Breast epithelium (tissue), 4 donors: ENCODE measurements at regions not wholly inside any gene's neighbourhood (a gene's known extent, or its start where the extent isn't known, plus 50 kb on each side); places are given as distances from the start of the nearest gene placed in this dataset.

Experiments
- DNase-seq, 2 donors: peaks; one replicate each; pipeline ENCODE4 v3.0.0-alpha.2; 2019; ENCODE audit warnings: low spot score in 2 of 2
- H3K27ac ChIP-seq, 2 donors: fragments of 200-600 bp; sonication (generic) in 1 of 2; one replicate each; pipeline ENCODE4 v1.5.1; 2016 to 2019; ENCODE audit warnings: mild to moderate bottlenecking in 1 of 2
- H3K27me3 ChIP-seq, 2 donors: fragments of 200-600 bp; sonication (generic) in 1 of 2; one replicate each; pipeline versions ENCODE4 v1.5.1 to v1.6.0; 2017 to 2019; ENCODE audit warnings: control low read depth in 1 of 2, mild to moderate bottlenecking in 1 of 2
- H3K36me3 ChIP-seq: fragments of 200-600 bp; one replicate; pipeline ENCODE4 v1.5.1; 2019
- H3K4me1 ChIP-seq, 2 donors: fragments of 200-600 bp; sonication (generic); one replicate each; pipeline ENCODE4 v1.5.1; 2016 to 2019; ENCODE audit warnings: control low read depth in 1 of 2
- H3K4me3 ChIP-seq, 3 donors: fragments of 200-600 bp; sonication (generic); 1 replicate in 2 of 3; 2 replicates in 1 of 3; pipeline ENCODE4 v1.5.1; 2016 to 2019; ENCODE audit warnings: mild to moderate bottlenecking in 3 of 3, moderate library complexity in 2 of 3
- H3K9me3 ChIP-seq, 2 donors: fragments of 200-600 bp; sonication (generic) in 1 of 2; one replicate each; pipeline ENCODE4 v1.5.1; 2016 to 2019; ENCODE audit warnings: control low read depth in 1 of 2
- POLR2A ChIP-seq: fragments of 450-650 bp; IDR thresholded peaks from one replicate; pipeline ENCODE4 v1.6.1; 2016; ENCODE audit warnings: antibody characterized with exemption, mild to moderate bottlenecking, moderate library complexity
- POLR2AphosphoS5 ChIP-seq, 3 donors: sonication (generic); formaldehyde crosslinking; IDR thresholded peaks; one replicate each; pipeline ENCODE4 v1.6.1; 2017; ENCODE audit warnings: antibody characterized with exemption in 3 of 3
- intact Hi-C: fragments of 100-400 bp; cut with DNase I; formaldehyde crosslinking; loops from one replicate; pipeline ENCODE4 v1.15.1; 2023; ENCODE audit warnings: low total_unique reads
- TF ChIP-seq, protein P1 (sequence below), 3 donors: fragments of 450-650 bp; IDR thresholded peaks; one replicate each; pipeline ENCODE4 v1.5.1; 2016 to 2017; ENCODE audit warnings: antibody characterized with exemption in 3 of 3, mild to moderate bottlenecking in 3 of 3, moderate library complexity in 3 of 3

DNA sequence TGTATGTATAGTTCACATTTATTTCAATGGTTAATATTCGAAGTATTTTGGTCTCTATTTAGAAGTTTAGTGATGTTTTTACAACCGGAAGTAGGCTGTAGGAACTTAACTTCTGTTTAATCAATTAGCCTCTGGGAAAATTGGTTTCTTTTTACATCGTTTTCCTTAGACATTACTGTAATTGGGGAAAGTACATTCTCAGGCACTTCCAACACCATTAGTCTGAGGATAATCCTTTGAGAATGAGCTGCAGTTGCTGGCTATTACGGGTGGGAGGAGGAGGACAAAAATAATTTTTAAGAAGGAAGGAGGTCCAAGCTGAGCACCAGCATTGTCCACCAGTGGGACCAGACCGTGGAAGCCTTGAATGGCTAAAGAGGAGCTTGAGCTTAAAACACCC is 70.4 kb upstream of the ST3GAL5 start:
- DNase-seq: no peak
- peaks cover 0 to 3% of the 10 kb centered on the region in 2 donors for H3K9me3 ChIP-seq
- H3K36me3 ChIP-seq: no peaks in the 10 kb centered on the region
- TF ChIP-seq, protein P1, sequence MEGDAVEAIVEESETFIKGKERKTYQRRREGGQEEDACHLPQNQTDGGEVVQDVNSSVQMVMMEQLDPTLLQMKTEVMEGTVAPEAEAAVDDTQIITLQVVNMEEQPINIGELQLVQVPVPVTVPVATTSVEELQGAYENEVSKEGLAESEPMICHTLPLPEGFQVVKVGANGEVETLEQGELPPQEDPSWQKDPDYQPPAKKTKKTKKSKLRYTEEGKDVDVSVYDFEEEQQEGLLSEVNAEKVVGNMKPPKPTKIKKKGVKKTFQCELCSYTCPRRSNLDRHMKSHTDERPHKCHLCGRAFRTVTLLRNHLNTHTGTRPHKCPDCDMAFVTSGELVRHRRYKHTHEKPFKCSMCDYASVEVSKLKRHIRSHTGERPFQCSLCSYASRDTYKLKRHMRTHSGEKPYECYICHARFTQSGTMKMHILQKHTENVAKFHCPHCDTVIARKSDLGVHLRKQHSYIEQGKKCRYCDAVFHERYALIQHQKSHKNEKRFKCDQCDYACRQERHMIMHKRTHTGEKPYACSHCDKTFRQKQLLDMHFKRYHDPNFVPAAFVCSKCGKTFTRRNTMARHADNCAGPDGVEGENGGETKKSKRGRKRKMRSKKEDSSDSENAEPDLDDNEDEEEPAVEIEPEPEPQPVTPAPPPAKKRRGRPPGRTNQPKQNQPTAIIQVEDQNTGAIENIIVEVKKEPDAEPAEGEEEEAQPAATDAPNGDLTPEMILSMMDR (IDR thresholded peaks at IDR 0.05): no peak
- no peak for TF ChIP-seq POLR2A
- TF ChIP-seq POLR2AphosphoS5 (IDR thresholded peaks at IDR 0.05): no peak
- H3K4me3 ChIP-seq: no peak overlapping the region
- intact Hi-C loops: no loop called here
- no peaks in the 10 kb centered on the region for H3K4me1 ChIP-seq
- H3K27me3 ChIP-seq: no peaks in the 10 kb centered on the region
- H3K27ac ChIP-seq: no peak overlapping the region

DNA sequence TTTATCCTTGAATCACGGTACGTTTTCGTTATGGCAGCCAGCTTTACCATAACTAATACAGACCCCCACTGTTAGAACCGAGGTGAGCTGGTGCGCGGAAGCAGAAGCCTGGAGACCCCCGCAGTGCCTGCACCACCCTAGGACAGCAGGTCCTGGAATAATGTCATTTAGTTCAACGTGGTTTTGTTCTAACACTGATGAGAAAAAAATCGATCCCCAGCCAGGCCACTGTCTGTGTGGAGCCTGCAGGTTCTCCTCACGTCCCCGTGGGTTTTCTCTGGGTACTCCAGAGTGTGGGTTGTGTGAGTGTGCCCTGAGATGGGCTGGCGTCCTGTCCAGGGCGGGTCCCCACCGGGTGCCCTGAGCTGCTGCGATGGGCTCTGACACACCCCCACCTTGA is 69.9 kb upstream of the ST3GAL5 start:
- TF ChIP-seq POLR2AphosphoS5 (IDR thresholded peaks at IDR 0.05): no peak
- no peak for TF ChIP-seq POLR2A
- TF ChIP-seq, protein P1 (IDR thresholded peaks at IDR 0.05): no peak
- intact Hi-C loops: no loop called here
- Histone ChIP-seq H3K36me3 (no peaks in the 10 kb centered on the region), H3K27me3 (no peaks in the 10 kb centered on the region), H3K4me1 (no peaks in the 10 kb centered on the region), H3K27ac (no peak overlapping the region), H3K4me3 (no peak overlapping the region), H3K9me3 (no peaks in the 10 kb centered on the region)
- no peak for DNase-seq

DNA sequence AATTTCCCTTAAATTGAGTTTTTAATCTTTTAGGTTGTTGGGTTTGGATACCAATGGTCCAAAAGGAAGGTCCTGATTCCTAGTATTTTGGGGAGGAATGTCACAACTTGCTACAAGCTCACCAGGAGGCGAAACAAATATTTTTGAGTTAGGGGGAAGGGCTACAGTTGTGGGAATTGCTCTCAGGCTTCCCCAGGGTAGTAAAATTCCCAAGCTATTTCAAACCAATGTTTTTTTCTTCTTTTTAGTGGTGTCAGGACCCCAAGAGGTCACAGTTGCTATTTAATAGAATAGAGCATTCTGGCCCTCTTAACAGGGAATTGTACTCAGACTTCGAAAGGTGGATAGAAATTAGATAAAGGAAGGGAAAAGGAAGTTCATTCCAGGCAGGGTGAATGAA is 68.5 kb upstream of the ST3GAL5 start:
- Histone ChIP-seq H3K36me3 (no peaks in the 10 kb centered on the region), H3K9me3 (no peaks in the 10 kb centered on the region), H3K4me3 (no peak overlapping the region), H3K27ac (no peak overlapping the region), H3K27me3 (no peaks in the 10 kb centered on the region), H3K4me1 (no peaks in the 10 kb centered on the region)
- TF ChIP-seq POLR2A (no peak), POLR2AphosphoS5 (IDR thresholded peaks at IDR 0.05) (no peak)
- TF ChIP-seq, protein P1 (IDR thresholded peaks at IDR 0.05): no peak
- intact Hi-C loops: no loop called here
- DNase-seq: no peak

DNA sequence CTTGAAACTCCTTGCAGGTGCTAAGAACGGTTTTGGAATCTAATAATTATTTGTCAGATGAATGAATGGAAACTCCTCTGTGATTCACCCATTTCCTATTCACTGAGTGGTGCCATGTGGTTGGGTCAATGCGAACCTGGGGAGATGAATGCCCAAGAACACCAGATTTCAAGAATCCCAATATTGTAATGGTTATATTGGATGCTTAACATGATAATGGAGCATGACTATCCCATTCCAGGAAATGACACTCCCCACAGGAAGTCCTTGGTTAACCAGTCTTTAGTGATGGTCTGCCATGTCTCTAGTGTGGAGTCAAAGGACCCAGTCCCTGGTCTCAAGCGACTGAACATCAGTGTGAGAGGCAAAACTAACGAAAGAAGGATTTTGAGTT is 67.9 kb upstream of the ST3GAL5 start:
- Histone ChIP-seq H3K4me1 (no peaks in the 10 kb centered on the region), H3K36me3 (no peaks in the 10 kb centered on the region), H3K27me3 (no peaks in the 10 kb centered on the region), H3K4me3 (no peak overlapping the region), H3K9me3 (no peaks in the 10 kb centered on the region), H3K27ac (no peak overlapping the region)
- DNase-seq: no peak
- TF ChIP-seq POLR2AphosphoS5 (IDR thresholded peaks at IDR 0.05) (no peak), POLR2A (no peak)
- TF ChIP-seq, protein P1 (IDR thresholded peaks at IDR 0.05): no peak
- intact Hi-C loops: no loop called here

DNA sequence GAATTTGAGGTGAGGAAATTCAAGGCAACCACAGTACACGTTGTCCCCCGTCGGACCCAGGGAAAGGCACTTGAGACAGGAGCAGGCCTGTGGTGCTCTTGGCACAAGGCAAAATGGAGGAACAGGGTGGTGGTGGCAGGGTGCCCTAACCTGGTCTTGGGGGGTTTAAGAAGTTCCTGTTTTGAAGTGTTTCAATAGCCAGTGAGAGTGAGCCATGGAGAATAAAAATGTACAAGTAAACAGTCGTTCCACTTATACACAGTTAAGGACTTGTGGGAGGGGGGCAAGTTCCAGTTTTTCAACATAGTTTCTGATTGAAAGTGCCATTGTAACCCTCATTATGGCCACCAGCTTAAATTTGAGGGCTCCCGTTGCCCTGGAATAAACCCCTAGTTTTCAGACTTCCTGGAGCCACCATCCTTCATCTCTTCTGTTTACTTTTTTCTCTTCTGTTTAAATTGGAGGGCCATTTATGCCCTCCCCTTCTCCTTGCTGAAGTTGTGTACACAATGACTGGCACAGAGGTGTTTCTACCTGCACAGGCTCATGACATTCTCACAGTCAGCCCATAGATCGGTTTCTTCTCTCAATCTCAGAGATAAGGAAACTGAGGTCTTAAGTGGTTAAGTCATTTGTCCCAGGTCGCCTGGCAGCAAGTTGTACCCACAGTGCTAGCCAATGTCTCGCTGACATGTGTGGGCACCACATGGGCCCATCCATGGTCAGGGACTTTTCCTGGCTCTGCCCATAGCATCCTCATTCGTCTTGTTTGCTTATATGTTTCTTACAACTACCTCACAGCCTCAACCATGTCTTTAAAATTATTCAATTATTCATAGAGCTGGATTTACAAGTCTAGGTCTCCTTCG is 66.0 kb upstream of the ST3GAL5 start:
- H3K4me1 ChIP-seq: no peaks in the 10 kb centered on the region
- TF ChIP-seq POLR2AphosphoS5 (IDR thresholded peaks at IDR 0.05) (no peak), POLR2A (no peak)
- TF ChIP-seq, protein P1 (IDR thresholded peaks at IDR 0.05): no peak
- intact Hi-C loops: no loop called here
- H3K36me3 ChIP-seq: no peaks in the 10 kb centered on the region
- peak overlapping the region; percentile 36 to 42 for H3K27ac ChIP-seq
- H3K9me3 ChIP-seq: no peaks in the 10 kb centered on the region
- no peak for DNase-seq
- H3K27me3 ChIP-seq: no peaks in the 10 kb centered on the region
- no peak overlapping the region for H3K4me3 ChIP-seq
